Stimulated activated naive B cell treated with anti-CD40 and anti-IgM and Interleukin-4, amounts not matched to agents 10 μg/mL and 1 μg/mL and 100 μg/mL, for 72 hours (primary cell): ENCODE measurements at regions not wholly inside any gene's neighbourhood (a gene's known extent, or its start where the extent isn't known, plus 50 kb on each side); places are given as distances from the start of the nearest gene placed in this dataset.

Experiments used
- ATAC-seq, 2 donors: fragments of 150-1000 bp; cut with Tn5 transposase; replicated peaks; 2 replicates each; pipeline ENCODE4 v1.10.0; 2021; ENCODE audit warnings: moderate library complexity in 1 of 2
- DNase-seq: peaks from one replicate; pipeline ENCODE4 v3.0.0; 2021
- H3K27ac Mint-ChIP-seq: one replicate; pipeline ENCODE4 v1.8.0; 2022; ENCODE audit warnings: mild to moderate bottlenecking, mixed read lengths
- H3K27me3 Mint-ChIP-seq, 2 donors: one replicate each; pipeline ENCODE4 v1.8.0; 2022; ENCODE audit warnings: mixed read lengths in 2 of 2
- H3K36me3 Mint-ChIP-seq, 2 donors: one replicate each; pipeline ENCODE4 v1.8.0; 2022; ENCODE audit warnings: mixed read lengths in 2 of 2, mild to moderate bottlenecking in 1 of 2
- H3K4me1 Mint-ChIP-seq, 2 donors: one replicate each; pipeline ENCODE4 v1.8.0; 2022; ENCODE audit warnings: mixed read lengths in 2 of 2, mild to moderate bottlenecking in 1 of 2
- H3K4me3 Mint-ChIP-seq, 2 donors: one replicate each; pipeline ENCODE4 v1.8.0; 2022; ENCODE audit warnings: mild to moderate bottlenecking in 2 of 2, mixed read lengths in 2 of 2, moderate library complexity in 1 of 2
- H3K9me3 Mint-ChIP-seq, 2 donors: one replicate each; pipeline ENCODE4 v1.8.0; 2022; ENCODE audit warnings: mixed read lengths in 2 of 2, mild to moderate bottlenecking in 1 of 2

DNA sequence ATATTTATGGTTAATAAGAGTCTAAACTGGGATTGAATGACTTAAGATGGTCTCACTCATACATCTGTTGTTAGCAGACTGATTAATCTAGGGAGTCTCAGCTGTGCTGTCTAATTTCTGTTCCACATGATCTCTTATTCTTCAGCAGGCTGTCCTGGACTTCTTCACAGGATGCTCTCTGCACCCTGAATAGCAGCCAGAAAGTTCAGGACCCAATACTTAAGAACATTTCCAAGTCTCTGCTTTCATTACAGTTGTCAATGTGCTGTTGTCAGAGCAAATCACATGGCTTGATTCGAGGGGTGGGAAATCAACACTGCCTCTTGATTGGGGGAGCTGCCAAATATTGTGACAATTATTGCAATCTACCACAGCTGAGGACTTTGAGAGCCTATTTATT is 627.1 kb upstream of the SLC8A1 start:
- H3K27ac Mint-ChIP-seq: no peak overlapping the region
- ATAC-seq: no peak
- no peak overlapping the region for H3K4me3 Mint-ChIP-seq
- H3K36me3 Mint-ChIP-seq: no peaks in the 10 kb centered on the region
- no peak for DNase-seq
- H3K9me3 Mint-ChIP-seq: no peaks in the 10 kb centered on the region
- H3K27me3 Mint-ChIP-seq: no peaks in the 10 kb centered on the region
- H3K4me1 Mint-ChIP-seq: no peaks in the 10 kb centered on the region

DNA sequence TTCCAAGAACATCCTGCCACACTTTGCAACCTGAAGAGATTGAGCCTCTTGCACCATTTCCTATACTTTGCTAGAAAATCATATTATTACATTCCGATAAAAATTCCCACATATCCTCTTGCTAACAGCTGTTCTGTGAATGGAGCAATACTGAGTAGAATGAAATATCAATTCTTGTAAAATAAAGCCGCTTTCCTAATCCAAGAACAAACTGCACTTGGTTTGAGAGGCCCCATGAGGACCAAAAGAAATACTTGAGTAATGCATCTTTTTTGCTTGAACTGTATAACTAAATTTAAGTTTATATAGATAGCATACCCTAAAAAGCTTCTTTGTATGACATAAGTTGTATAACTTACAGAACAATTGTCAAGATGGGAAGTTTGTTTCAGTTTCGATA is 632.4 kb upstream of the SLC8A1 start:
- Mint-ChIP-seq H3K27ac (no peak overlapping the region), H3K36me3 (no peaks in the 10 kb centered on the region), H3K27me3 (no peaks in the 10 kb centered on the region), H3K9me3 (no peaks in the 10 kb centered on the region), H3K4me3 (no peak overlapping the region), H3K4me1 (no peaks in the 10 kb centered on the region)
- no peak for ATAC-seq
- no peak for DNase-seq

DNA sequence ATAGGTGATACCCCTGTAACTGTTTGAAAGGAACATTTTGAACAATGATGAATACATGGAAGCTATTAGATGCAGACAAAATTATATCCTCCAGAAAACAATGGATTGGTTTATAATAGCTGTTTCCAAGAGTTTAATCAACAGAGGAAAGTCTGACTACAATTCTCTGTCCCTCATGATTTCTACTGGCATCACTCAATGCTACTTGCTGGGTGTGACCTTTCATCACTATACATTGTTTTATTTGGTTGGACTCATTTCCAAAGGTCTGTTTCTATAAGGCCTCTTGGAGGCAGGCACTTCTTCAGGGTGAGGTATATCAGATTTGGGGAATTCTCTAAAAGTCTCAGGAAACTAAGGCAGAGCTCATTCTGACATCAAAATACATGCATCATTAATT is 636.1 kb upstream of the SLC8A1 start:
- Mint-ChIP-seq H3K9me3 (no peaks in the 10 kb centered on the region), H3K4me1 (no peaks in the 10 kb centered on the region), H3K27ac (no peak overlapping the region), H3K36me3 (no peaks in the 10 kb centered on the region), H3K4me3 (no peak overlapping the region), H3K27me3 (no peaks in the 10 kb centered on the region)
- no peak for ATAC-seq
- DNase-seq: no peak

DNA sequence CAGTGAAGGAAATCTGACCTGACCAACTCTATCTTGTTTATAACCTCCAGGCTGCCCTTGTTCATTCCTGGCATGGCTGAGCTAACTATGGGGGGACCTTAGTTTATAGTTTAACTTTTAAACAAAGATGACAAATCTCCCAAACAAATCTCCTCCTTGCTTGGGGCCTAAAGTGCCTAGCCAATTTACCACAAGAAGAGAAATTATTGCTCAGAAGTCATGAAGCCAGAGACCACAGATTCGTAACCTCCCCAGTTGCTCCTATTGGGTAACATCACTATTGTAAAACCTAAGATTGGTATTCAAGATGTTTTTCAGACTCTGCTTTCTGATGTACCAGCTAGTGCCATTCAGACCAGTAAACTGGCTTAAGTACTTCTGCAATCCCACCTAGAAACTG is 649.4 kb upstream of the SLC8A1 start:
- Mint-ChIP-seq H3K36me3 (no peaks in the 10 kb centered on the region), H3K27ac (no peak overlapping the region), H3K9me3 (no peaks in the 10 kb centered on the region), H3K4me1 (no peaks in the 10 kb centered on the region), H3K27me3 (no peaks in the 10 kb centered on the region), H3K4me3 (no peak overlapping the region)
- DNase-seq (no peak), ATAC-seq (no peak)

DNA sequence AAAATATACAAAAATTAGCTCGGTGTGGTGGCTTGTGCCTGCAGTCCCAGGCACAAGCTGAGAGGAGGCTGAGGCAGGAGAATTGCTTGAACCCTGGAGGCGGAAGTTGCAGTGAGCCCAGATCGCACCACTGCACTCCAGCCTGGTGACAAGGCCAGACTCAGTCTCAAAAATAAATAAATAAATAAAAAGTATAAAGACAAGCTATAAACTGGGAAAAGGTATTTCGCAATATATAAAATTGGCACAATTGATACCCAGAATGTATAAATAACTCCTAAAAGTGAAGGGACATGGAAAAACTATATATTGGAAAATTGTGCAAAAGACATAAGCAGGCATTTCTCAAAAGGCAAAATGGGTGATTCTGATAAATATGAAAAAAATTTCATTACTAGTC is 657.9 kb upstream of the SLC8A1 start:
- H3K4me1 Mint-ChIP-seq: no peaks in the 10 kb centered on the region
- ATAC-seq (no peak), DNase-seq (no peak)
- no peak overlapping the region for H3K4me3 Mint-ChIP-seq
- H3K9me3 Mint-ChIP-seq: peaks cover 0 to 6% of the 10 kb centered on the region in 2 donors
- no peaks in the 10 kb centered on the region for H3K36me3 Mint-ChIP-seq
- no peak overlapping the region for H3K27ac Mint-ChIP-seq
- H3K27me3 Mint-ChIP-seq: no peaks in the 10 kb centered on the region

DNA sequence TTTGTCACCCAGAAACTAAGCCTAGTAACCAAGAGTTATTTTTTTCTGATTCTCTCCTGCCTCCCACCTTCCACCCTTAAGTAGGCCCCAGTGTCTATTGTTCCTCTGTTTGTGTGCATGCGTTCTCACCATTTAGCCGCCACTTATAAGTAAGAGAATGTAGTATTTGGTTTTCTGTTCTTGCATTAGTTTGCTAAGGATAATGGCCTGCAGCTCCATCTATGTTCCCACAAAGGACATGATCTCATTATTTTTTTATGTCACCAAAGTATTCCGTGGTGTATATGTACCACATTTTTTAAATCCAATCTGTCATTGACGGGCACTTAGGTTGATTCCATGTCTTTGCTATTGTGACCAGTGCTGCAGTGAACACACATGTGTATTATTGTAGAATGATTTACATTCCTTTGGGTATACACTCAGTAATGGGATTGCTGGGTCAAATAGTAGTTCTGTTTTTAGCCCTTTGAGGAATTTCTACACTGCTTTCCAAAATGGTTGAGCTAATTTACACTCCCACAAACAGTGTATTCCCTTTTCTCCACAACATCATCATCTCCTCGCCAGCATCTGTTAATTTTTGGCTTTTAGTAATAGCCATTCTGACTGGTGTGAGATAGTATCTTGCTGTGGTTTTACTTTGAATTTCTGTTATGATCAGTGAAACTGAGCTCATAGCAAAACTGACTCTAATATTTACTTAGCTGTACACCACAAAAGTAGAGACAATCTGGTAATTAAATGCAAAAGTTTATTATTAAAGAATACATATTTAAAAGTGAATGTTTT is 660.1 kb upstream of the SLC8A1 start:
- H3K36me3 Mint-ChIP-seq: no peaks in the 10 kb centered on the region
- no peak for ATAC-seq
- H3K27me3 Mint-ChIP-seq: no peaks in the 10 kb centered on the region

DNA sequence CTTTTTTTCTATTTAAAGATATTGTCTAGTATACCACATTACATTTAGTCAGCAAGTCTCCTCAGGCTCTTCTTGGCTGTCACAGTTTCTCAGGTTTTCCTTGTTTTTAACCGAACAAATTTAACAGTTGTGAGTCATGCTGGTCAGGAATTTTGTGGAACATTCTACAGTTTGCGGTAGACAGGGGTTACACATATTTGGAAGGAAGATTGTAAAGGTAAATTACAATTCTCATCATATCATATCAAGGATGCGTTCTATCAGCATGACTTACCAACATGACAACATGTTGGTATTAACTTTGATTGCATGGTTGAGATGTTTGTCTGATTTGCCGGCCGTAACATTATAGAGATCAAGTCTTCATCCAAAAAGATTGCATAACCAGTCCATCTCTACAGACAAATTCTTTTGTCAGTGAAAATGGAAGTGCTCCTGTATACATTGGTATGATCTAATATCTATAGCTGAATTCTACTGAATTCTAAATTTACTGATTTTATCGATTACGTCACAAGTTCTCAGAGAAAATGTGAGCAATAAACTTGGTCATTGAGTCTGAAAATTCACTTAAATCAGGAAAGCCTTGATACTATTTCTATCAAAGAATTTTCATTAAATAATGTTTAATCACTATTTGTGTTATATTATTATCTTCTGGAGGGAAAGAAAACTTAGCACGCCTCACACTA is 664.4 kb upstream of the SLC8A1 start:
- peaks cover 0 to 6% of the 10 kb centered on the region in 2 donors for H3K9me3 Mint-ChIP-seq
- no peak overlapping the region for H3K27ac Mint-ChIP-seq
- DNase-seq (no peak), ATAC-seq (no peak)
- no peaks in the 10 kb centered on the region for H3K27me3 Mint-ChIP-seq
- H3K4me1 Mint-ChIP-seq: no peaks in the 10 kb centered on the region
- H3K36me3 Mint-ChIP-seq: no peaks in the 10 kb centered on the region
- H3K4me3 Mint-ChIP-seq: no peak overlapping the region

More for the DNA sequence above, 660.1 kb upstream of the SLC8A1 start:
- Mint-ChIP-seq H3K4me3 (no peak overlapping the region), H3K27ac (no peak overlapping the region), H3K9me3 (peaks cover 0 to 6% of the 10 kb centered on the region in 2 donors), H3K4me1 (no peaks in the 10 kb centered on the region)
- DNase-seq: no peak

DNA sequence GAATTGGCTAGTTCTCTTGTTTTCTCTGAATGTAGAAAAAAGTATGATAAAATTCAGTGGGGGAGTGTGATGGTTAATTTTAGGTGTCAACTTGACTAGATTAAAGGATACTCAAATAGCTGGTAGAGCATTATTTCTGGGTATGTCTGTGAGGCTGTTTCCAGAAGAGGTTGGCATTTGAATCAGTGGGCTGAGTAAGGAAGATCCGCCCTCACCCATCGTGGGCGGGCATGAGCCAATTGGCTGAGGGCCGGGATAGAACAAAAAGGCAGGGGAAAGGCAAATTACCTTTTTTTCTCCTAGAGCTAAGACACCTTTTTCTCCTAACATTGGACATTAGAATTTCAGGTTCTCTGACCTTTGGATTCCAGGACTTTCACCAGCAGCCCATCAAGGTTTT is 667.6 kb upstream of the SLC8A1 start:
- ATAC-seq (no peak), DNase-seq (no peak)
- Mint-ChIP-seq H3K4me3 (no peak overlapping the region), H3K27ac (no peak overlapping the region), H3K36me3 (no peaks in the 10 kb centered on the region), H3K27me3 (no peaks in the 10 kb centered on the region), H3K4me1 (no peaks in the 10 kb centered on the region), H3K9me3 (no peaks in the 10 kb centered on the region)

DNA sequence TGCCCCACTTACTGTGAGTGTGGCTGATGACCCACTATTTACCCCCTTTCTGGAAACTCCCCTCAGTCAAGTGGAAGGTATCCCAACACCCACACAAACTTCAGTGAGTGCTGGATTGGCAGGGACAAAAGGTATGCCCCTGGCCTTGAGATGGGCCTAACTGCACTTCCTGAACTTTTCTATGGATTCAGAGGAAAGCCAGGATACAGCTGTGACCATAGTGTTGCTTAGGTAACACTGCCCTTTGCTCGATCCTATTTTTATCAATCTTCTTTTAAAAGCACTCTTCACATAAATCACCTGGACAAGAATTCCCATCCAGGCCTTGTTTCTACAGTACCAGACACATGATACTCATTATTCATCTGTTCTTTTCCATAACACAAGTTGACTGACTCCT is 671.5 kb upstream of the SLC8A1 start:
- Mint-ChIP-seq H3K36me3 (no peaks in the 10 kb centered on the region), H3K27ac (no peak overlapping the region), H3K27me3 (no peaks in the 10 kb centered on the region), H3K4me3 (no peak overlapping the region), H3K9me3 (peaks cover 0 to 3% of the 10 kb centered on the region in 2 donors), H3K4me1 (no peaks in the 10 kb centered on the region)
- ATAC-seq: no peak
- no peak for DNase-seq

DNA sequence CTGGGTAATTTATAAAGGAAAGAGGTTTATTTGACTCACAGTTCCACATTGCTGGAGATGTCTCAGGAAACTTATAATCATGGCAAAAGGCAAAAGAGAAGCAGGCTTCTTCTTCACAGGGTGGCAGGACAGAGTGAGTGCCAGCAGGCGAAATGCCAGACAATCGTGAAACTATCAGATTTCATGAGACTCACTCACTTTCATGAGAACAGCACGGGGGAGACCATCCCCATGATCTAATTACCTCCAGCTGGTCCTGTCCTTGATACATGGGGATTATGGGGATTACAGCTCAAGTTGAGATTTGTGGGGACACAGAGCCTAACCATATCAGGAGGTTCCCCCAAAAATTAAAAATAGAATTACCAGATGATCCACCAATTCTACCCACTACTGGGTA is 675.5 kb upstream of the SLC8A1 start:
- Mint-ChIP-seq H3K36me3 (no peaks in the 10 kb centered on the region), H3K4me3 (no peak overlapping the region), H3K27me3 (no peaks in the 10 kb centered on the region), H3K27ac (no peak overlapping the region), H3K9me3 (peaks cover 0 to 3% of the 10 kb centered on the region in 2 donors), H3K4me1 (no peaks in the 10 kb centered on the region)
- ATAC-seq (no peak), DNase-seq (no peak)

DNA sequence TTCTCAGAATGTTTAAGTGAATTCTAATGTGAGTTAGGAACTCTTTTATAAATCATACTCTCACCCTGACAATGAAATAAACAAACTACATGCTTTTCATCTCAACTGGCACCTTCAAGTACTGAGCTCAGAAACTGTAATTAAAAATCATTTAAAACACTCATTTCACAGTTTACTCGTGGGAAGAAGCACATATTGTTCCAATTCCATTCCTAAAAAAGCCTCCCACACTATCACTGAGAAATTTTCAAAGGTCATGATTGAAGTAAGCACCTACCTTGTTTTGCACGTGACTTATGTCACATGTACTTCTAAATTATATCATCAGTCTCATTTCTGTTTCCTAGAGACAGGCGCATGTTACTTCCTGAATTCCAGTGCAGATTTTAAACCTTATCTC is 678.1 kb upstream of the SLC8A1 start:
- no peak for DNase-seq
- Mint-ChIP-seq H3K9me3 (peaks cover 0 to 3% of the 10 kb centered on the region in 2 donors), H3K27ac (no peak overlapping the region), H3K36me3 (no peaks in the 10 kb centered on the region), H3K4me1 (no peaks in the 10 kb centered on the region), H3K4me3 (no peak overlapping the region), H3K27me3 (no peaks in the 10 kb centered on the region)
- ATAC-seq: no peak

DNA sequence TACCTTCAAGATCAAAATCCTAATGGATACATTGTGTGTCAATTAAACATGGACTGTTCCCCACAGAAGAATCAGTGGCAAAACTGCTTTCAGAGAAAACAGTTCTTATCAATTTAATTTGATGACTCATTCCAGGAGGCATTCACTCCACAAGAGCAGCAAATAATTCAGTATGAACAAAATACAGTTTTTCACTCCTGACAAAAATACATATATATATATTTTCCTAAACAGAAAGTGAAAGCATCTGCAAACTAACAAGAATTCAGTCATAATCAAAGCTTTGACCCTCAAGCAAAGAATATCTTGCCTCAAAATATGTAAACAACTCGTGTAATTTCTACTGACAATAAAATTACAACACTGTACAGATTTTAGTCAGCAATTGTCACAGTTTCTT is 685.1 kb upstream of the SLC8A1 start:
- H3K27ac Mint-ChIP-seq: no peak overlapping the region
- H3K36me3 Mint-ChIP-seq: no peaks in the 10 kb centered on the region
- H3K4me1 Mint-ChIP-seq: no peaks in the 10 kb centered on the region
- no peak for DNase-seq
- H3K27me3 Mint-ChIP-seq: no peaks in the 10 kb centered on the region
- no peak overlapping the region for H3K4me3 Mint-ChIP-seq
- ATAC-seq: no peak
- H3K9me3 Mint-ChIP-seq: no peaks in the 10 kb centered on the region

DNA sequence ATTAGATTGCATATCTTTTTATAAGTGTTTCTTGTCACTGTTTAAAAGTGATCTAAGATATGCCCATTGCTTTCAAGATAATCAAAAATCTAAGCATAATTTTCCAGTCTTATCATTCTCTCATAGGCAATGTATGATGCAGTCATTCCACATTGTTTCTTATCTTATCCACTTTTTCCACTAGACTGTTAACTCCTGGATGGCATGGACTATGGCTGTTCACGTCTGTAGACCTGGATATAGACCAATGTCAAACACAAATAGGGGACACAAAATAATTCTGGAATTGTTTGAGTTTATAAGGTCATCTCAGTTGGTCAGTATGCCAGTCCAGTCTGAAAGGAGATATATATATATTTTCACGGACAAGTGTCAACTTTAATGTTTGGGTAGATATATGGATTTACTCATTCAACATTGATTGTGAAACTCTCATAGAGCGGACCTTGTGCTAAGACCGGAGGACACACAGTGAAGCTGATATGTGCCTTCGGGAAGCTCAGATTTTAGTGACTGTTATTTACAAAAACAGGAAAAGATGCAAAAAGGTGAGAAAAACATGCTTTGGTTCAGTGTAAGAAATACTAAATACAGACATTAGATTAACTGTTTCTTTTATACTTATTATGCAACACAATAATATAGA is 689.4 kb upstream of the SLC8A1 start:
- no peak for ATAC-seq
- H3K4me3 Mint-ChIP-seq: no peak overlapping the region
- H3K9me3 Mint-ChIP-seq: no peaks in the 10 kb centered on the region
- no peak overlapping the region for H3K27ac Mint-ChIP-seq
- H3K36me3 Mint-ChIP-seq: no peaks in the 10 kb centered on the region
- H3K27me3 Mint-ChIP-seq: no peaks in the 10 kb centered on the region
- no peaks in the 10 kb centered on the region for H3K4me1 Mint-ChIP-seq
- DNase-seq: no peak

DNA sequence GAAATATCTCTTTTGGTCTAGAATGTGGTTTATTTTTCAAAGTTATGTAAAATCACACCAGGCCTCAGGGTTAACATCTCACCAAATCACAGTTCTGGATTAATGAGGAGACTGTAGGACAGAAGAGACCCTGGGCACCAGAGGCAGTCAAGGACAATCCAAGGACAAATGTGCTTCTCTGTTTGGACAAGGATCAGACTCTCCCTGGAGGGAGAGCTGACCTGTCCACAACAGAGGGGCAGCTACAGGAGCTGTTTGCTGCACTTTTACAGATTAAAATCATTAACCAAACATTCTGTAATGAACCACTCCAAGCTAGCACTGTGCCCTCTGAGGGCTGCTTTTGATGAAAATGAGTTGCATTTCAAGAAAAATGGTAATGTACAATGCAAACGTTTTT is 690.6 kb upstream of the SLC8A1 start:
- Mint-ChIP-seq H3K27ac (no peak overlapping the region), H3K27me3 (no peaks in the 10 kb centered on the region), H3K4me1 (no peaks in the 10 kb centered on the region), H3K9me3 (no peaks in the 10 kb centered on the region), H3K4me3 (no peak overlapping the region), H3K36me3 (no peaks in the 10 kb centered on the region)
- no peak for ATAC-seq
- no peak for DNase-seq

DNA sequence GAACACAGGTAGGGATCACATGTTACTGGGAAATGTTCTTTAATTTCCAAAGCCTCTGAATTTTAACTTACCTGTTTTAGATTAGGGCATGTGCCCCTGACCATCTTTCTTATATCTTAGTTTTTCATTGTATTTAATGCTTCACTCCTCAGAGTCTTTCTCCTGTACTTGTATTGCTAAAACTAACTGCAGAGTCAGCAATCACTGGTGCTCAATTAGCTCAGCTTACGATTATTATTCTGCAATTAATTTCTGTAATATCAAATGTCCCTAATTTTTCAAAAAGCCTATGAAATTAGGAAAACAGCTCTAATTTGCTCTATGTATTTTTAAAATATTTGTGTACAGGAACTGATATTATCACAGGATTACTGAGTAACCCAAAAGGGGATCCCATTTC is 693.2 kb upstream of the SLC8A1 start:
- Mint-ChIP-seq H3K4me3 (no peak overlapping the region), H3K27ac (no peak overlapping the region), H3K27me3 (no peaks in the 10 kb centered on the region), H3K36me3 (no peaks in the 10 kb centered on the region), H3K4me1 (no peaks in the 10 kb centered on the region), H3K9me3 (no peaks in the 10 kb centered on the region)
- no peak for ATAC-seq
- DNase-seq: no peak
